ENCODE measurements at regions not wholly inside any gene's neighbourhood (a gene's known extent, or its start where the extent isn't known, plus 50 kb on each side); places are given as distances from the start of the nearest gene placed in this dataset.

DNA sequence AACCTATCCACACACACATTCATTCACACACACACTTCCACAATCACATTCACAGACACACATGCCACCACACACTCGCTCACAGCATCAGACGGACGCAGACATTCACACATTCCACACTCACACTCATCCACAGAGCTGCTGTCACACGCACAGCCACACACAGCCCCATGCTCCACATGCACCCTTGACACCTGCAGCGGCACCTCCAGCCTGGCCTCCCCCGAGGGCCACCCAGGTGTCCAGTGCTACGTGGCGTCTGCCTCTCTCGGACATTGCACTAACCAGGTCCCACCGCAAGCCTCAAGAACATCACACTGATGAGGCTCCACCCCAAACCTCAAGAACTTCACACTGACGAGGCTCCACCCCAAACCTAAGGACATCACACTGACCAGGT lies 155.2 kb downstream of the RBFOX3 start:
- TF ChIP-seq, protein P1, sequence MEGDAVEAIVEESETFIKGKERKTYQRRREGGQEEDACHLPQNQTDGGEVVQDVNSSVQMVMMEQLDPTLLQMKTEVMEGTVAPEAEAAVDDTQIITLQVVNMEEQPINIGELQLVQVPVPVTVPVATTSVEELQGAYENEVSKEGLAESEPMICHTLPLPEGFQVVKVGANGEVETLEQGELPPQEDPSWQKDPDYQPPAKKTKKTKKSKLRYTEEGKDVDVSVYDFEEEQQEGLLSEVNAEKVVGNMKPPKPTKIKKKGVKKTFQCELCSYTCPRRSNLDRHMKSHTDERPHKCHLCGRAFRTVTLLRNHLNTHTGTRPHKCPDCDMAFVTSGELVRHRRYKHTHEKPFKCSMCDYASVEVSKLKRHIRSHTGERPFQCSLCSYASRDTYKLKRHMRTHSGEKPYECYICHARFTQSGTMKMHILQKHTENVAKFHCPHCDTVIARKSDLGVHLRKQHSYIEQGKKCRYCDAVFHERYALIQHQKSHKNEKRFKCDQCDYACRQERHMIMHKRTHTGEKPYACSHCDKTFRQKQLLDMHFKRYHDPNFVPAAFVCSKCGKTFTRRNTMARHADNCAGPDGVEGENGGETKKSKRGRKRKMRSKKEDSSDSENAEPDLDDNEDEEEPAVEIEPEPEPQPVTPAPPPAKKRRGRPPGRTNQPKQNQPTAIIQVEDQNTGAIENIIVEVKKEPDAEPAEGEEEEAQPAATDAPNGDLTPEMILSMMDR (IDR thresholded peaks at IDR 0.05) = no peak
- TF ChIP-seq POLR2A (IDR thresholded peaks at IDR 0.05) = no peak

Data from tibial nerve (tissue), 3 donors.